GM06990 (cell line): ENCODE measurements at regions not wholly inside any gene's neighbourhood (a gene's known extent, or its start where the extent isn't known, plus 50 kb on each side); places are given as distances from the start of the nearest gene placed in this dataset.

Source experiments
- DNase-seq: peaks from one replicate; pipeline ENCODE4 v3.0.0-alpha.2; 2011; ENCODE audit not compliant: insufficient read length; ENCODE audit errors: extremely low read depth
- H3K27me3 ChIP-seq: replicated peaks from 2 replicates; pipeline ENCODE4 v1.6.0; 2011; ENCODE audit warnings: low read length; ENCODE audit not compliant: control insufficient read depth, insufficient read depth
- H3K36me3 ChIP-seq: 2 replicates; pipeline ENCODE4 v1.5.1; 2011; ENCODE audit warnings: low read length; ENCODE audit not compliant: control insufficient read depth, insufficient read depth
- H3K4me3 ChIP-seq: replicated peaks from 2 replicates; pipeline ENCODE4 v1.5.1; 2011; ENCODE audit warnings: low read depth, mild to moderate bottlenecking, control low read depth, low read length
- CTCF ChIP-seq: IDR thresholded peaks from 2 replicates; pipeline ENCODE4 v1.5.1; 2011; ENCODE audit warnings: low read length, control low read depth, mild to moderate bottlenecking, inconsistent platforms; ENCODE audit not compliant: insufficient read depth, poor library complexity, severe bottlenecking

GRCh38 chr6:113004470-113005270 lies 657.5 kb downstream of the RFPL4B start:
- no peaks in the 10 kb centered on the region for H3K36me3 ChIP-seq
- TF ChIP-seq CTCF, result no peak
- H3K4me3 ChIP-seq, result no peak overlapping the region
- no peaks in the 10 kb centered on the region for H3K27me3 ChIP-seq
- DNase-seq, result no peak

- DNase-seq, result no peak
- Histone ChIP-seq H3K27me3 (no peaks in the 10 kb centered on the region), H3K4me3 (no peak overlapping the region), H3K36me3 (no peaks in the 10 kb centered on the region)
- no peak for TF ChIP-seq CTCF
Observed at GRCh38 chr6:113006494-113006893, 659.4 kb downstream of the RFPL4B start.

- no peak for DNase-seq
- no peak for TF ChIP-seq CTCF
- Histone ChIP-seq H3K27me3 (no peaks in the 10 kb centered on the region), H3K4me3 (no peak overlapping the region), H3K36me3 (no peaks in the 10 kb centered on the region)
Observed at GRCh38 chr6:113009682-113010081, 662.6 kb downstream of the RFPL4B start.

- Histone ChIP-seq H3K36me3 (no peaks in the 10 kb centered on the region), H3K4me3 (no peak overlapping the region), H3K27me3 (no peaks in the 10 kb centered on the region)
- no peak for DNase-seq
- TF ChIP-seq CTCF, result no peak
Observed at GRCh38 chr6:113010196-113010989, 663.3 kb downstream of the RFPL4B start.

- no peaks in the 10 kb centered on the region for H3K36me3 ChIP-seq
- DNase-seq, result no peak
- no peak for TF ChIP-seq CTCF
- H3K4me3 ChIP-seq, result no peak overlapping the region
- H3K27me3 ChIP-seq, result no peaks in the 10 kb centered on the region
Observed at GRCh38 chr6:113011389-113011788, 664.3 kb downstream of the RFPL4B start.
